ENCODE measurements at regions not wholly inside any gene's neighbourhood (a gene's known extent, or its start where the extent isn't known, plus 50 kb on each side); places are given as distances from the start of the nearest gene placed in this dataset.
"Not testable (repeated sequence)": the region's sequence is repeated elsewhere in the genome, so short reads cannot be mapped to it uniquely, and the experiment has no call there.

- FAIRE-seq; H3K9me3 ChIP-seq (ENCODE audit: control insufficient read depth in 2 of 3, insufficient read depth in 1 of 3, low read length in 3 of 3): not testable (repeated sequence)
- DNase-seq, result peak in 1 of 5 donors; percentile 33
These were observed 194.2 kb downstream of the POTEM start for GRCh38 chr14:19161251-19162033.

GRCh38 chr14:19162034-19162706, 194.9 kb downstream of the POTEM start:
- H3K4me1 ChIP-seq (ENCODE audit: control insufficient read depth in 2 of 3, insufficient read depth in 2 of 3, low read depth in 1 of 3, low read length in 3 of 3); H3K36me3 ChIP-seq (ENCODE audit: control insufficient read depth in 2 of 3, insufficient read depth in 3 of 3, low read length in 3 of 3); H3K4me3 ChIP-seq (ENCODE audit: low read length in 3 of 3); H3K9me3 ChIP-seq (ENCODE audit: control insufficient read depth in 2 of 3, insufficient read depth in 1 of 3, low read length in 3 of 3); H3K27me3 ChIP-seq (ENCODE audit: control insufficient read depth, insufficient read depth, low read length); H3K27ac ChIP-seq (ENCODE audit: low read depth in 2 of 2, low read length in 2 of 2); intact Hi-C loops (cut with DNase I); FAIRE-seq; H3K9ac ChIP-seq (ENCODE audit: low read length in 3 of 3): not testable (repeated sequence)
- peak in 1 of 5 donors; percentile 35 for DNase-seq

More at GRCh38 chr14:19161251-19162033, 194.2 kb downstream of the POTEM start:
- H3K36me3 ChIP-seq (ENCODE audit: control insufficient read depth in 2 of 3, insufficient read depth in 3 of 3, low read length in 3 of 3); H3K4me3 ChIP-seq (ENCODE audit: low read length in 3 of 3); H3K27ac ChIP-seq (ENCODE audit: low read depth in 2 of 2, low read length in 2 of 2); intact Hi-C loops (cut with DNase I); H3K4me1 ChIP-seq (ENCODE audit: control insufficient read depth in 2 of 3, insufficient read depth in 2 of 3, low read depth in 1 of 3, low read length in 3 of 3); H3K9ac ChIP-seq (ENCODE audit: low read length in 3 of 3); H3K27me3 ChIP-seq (ENCODE audit: control insufficient read depth, insufficient read depth, low read length): not testable (repeated sequence)

- H3K36me3 ChIP-seq (ENCODE audit: control insufficient read depth in 2 of 3, insufficient read depth in 3 of 3, low read length in 3 of 3); H3K9ac ChIP-seq (ENCODE audit: low read length in 3 of 3); H3K9me3 ChIP-seq (ENCODE audit: control insufficient read depth in 2 of 3, insufficient read depth in 1 of 3, low read length in 3 of 3); DNase-seq; H3K4me1 ChIP-seq (ENCODE audit: control insufficient read depth in 2 of 3, insufficient read depth in 2 of 3, low read depth in 1 of 3, low read length in 3 of 3); H3K27ac ChIP-seq (ENCODE audit: low read depth in 2 of 2, low read length in 2 of 2); H3K27me3 ChIP-seq (ENCODE audit: control insufficient read depth, insufficient read depth, low read length); H3K4me3 ChIP-seq (ENCODE audit: low read length in 3 of 3); intact Hi-C loops (cut with DNase I); FAIRE-seq: not testable (repeated sequence)
These were observed 195.7 kb downstream of the POTEM start for GRCh38 chr14:19162920-19163319.

GRCh38 chr14:19163891-19164290, 196.7 kb downstream of the POTEM start:
- DNase-seq; H3K36me3 ChIP-seq (ENCODE audit: control insufficient read depth in 2 of 3, insufficient read depth in 3 of 3, low read length in 3 of 3); H3K9ac ChIP-seq (ENCODE audit: low read length in 3 of 3); intact Hi-C loops (cut with DNase I); H3K4me3 ChIP-seq (ENCODE audit: low read length in 3 of 3); H3K9me3 ChIP-seq (ENCODE audit: control insufficient read depth in 2 of 3, insufficient read depth in 1 of 3, low read length in 3 of 3); H3K27me3 ChIP-seq (ENCODE audit: control insufficient read depth, insufficient read depth, low read length); FAIRE-seq; H3K4me1 ChIP-seq (ENCODE audit: control insufficient read depth in 2 of 3, insufficient read depth in 2 of 3, low read depth in 1 of 3, low read length in 3 of 3); H3K27ac ChIP-seq (ENCODE audit: low read depth in 2 of 2, low read length in 2 of 2): not testable (repeated sequence)

- intact Hi-C loops (cut with DNase I); H3K9me3 ChIP-seq (ENCODE audit: control insufficient read depth in 2 of 3, insufficient read depth in 1 of 3, low read length in 3 of 3): not testable (repeated sequence)
These were observed 197.2 kb downstream of the POTEM start for GRCh38 chr14:19164426-19164825.

GRCh38 chr14:19166056-19166455, 198.8 kb downstream of the POTEM start:
- H3K27me3 ChIP-seq (ENCODE audit: control insufficient read depth, insufficient read depth, low read length); H3K4me3 ChIP-seq (ENCODE audit: low read length in 3 of 3); intact Hi-C loops (cut with DNase I); H3K27ac ChIP-seq (ENCODE audit: low read depth in 2 of 2, low read length in 2 of 2); H3K9ac ChIP-seq (ENCODE audit: low read length in 3 of 3); FAIRE-seq; H3K36me3 ChIP-seq (ENCODE audit: control insufficient read depth in 2 of 3, insufficient read depth in 3 of 3, low read length in 3 of 3); H3K4me1 ChIP-seq (ENCODE audit: control insufficient read depth in 2 of 3, insufficient read depth in 2 of 3, low read depth in 1 of 3, low read length in 3 of 3); H3K9me3 ChIP-seq (ENCODE audit: control insufficient read depth in 2 of 3, insufficient read depth in 1 of 3, low read length in 3 of 3); DNase-seq: not testable (repeated sequence)

More at GRCh38 chr14:19164426-19164825, 197.2 kb downstream of the POTEM start:
- H3K36me3 ChIP-seq (ENCODE audit: control insufficient read depth in 2 of 3, insufficient read depth in 3 of 3, low read length in 3 of 3); H3K27me3 ChIP-seq (ENCODE audit: control insufficient read depth, insufficient read depth, low read length); H3K4me1 ChIP-seq (ENCODE audit: control insufficient read depth in 2 of 3, insufficient read depth in 2 of 3, low read depth in 1 of 3, low read length in 3 of 3); DNase-seq; H3K27ac ChIP-seq (ENCODE audit: low read depth in 2 of 2, low read length in 2 of 2); H3K4me3 ChIP-seq (ENCODE audit: low read length in 3 of 3); FAIRE-seq; H3K9ac ChIP-seq (ENCODE audit: low read length in 3 of 3): not testable (repeated sequence)

- H3K27me3 ChIP-seq (ENCODE audit: control insufficient read depth, insufficient read depth, low read length); H3K9ac ChIP-seq (ENCODE audit: low read length in 3 of 3); intact Hi-C loops (cut with DNase I); H3K9me3 ChIP-seq (ENCODE audit: control insufficient read depth in 2 of 3, insufficient read depth in 1 of 3, low read length in 3 of 3); H3K27ac ChIP-seq (ENCODE audit: low read depth in 2 of 2, low read length in 2 of 2); H3K4me3 ChIP-seq (ENCODE audit: low read length in 3 of 3); FAIRE-seq; H3K36me3 ChIP-seq (ENCODE audit: control insufficient read depth in 2 of 3, insufficient read depth in 3 of 3, low read length in 3 of 3); H3K4me1 ChIP-seq (ENCODE audit: control insufficient read depth in 2 of 3, insufficient read depth in 2 of 3, low read depth in 1 of 3, low read length in 3 of 3): not testable (repeated sequence)
- DNase-seq, result peak in 1 of 5 donors; percentile 35
These were observed 200.4 kb downstream of the POTEM start for GRCh38 chr14:19167454-19168190.

GRCh38 chr14:19168261-19168660, 201.0 kb downstream of the POTEM start:
- FAIRE-seq; H3K27ac ChIP-seq (ENCODE audit: low read depth in 2 of 2, low read length in 2 of 2); H3K9me3 ChIP-seq (ENCODE audit: control insufficient read depth in 2 of 3, insufficient read depth in 1 of 3, low read length in 3 of 3); intact Hi-C loops (cut with DNase I); H3K4me1 ChIP-seq (ENCODE audit: control insufficient read depth in 2 of 3, insufficient read depth in 2 of 3, low read depth in 1 of 3, low read length in 3 of 3); H3K4me3 ChIP-seq (ENCODE audit: low read length in 3 of 3); H3K36me3 ChIP-seq (ENCODE audit: control insufficient read depth in 2 of 3, insufficient read depth in 3 of 3, low read length in 3 of 3); H3K9ac ChIP-seq (ENCODE audit: low read length in 3 of 3); H3K27me3 ChIP-seq (ENCODE audit: control insufficient read depth, insufficient read depth, low read length): not testable (repeated sequence)
- DNase-seq, result peak in 1 of 5 donors; percentile 31

Data from kidney (tissue), 10 donors.